ENCODE measurements at regions not wholly inside any gene's neighbourhood (a gene's known extent, or its start where the extent isn't known, plus 50 kb on each side); places are given as distances from the start of the nearest gene placed in this dataset.

DNA sequence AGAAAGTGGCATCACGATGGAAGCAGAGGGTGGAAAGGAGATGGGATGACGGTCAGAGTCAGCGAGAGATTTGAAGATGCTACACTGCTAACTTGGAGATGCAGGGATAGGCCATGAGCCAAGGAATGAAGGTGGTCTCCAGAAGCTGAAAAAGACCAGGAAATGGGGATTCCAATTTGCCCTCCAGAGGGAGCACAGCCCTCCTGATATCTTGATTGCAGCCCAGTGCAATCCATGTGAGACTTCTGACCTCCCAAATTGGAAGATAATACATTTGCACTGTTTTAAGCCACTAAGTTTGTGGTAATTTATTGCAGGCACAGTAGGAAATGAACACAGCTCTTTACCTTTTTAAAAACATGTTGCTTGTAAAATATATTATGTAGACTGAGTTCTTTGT is 549.5 kb downstream of the VRK1 start:
- H4K12ac ChIP-seq (ENCODE audit: low read depth, low read length): no peak overlapping the region
- no peak overlapping the region for H2AFZ ChIP-seq (ENCODE audit: insufficient read depth, low read length, poor library complexity)
- H3K14ac ChIP-seq (ENCODE audit: low read length): no peak overlapping the region
- no peak overlapping the region for H2BK5ac ChIP-seq (ENCODE audit: low read depth, low read length, poor library complexity)
- H4K91ac ChIP-seq (ENCODE audit: low read depth, low read length): no peak overlapping the region
- no CpG with 5 or more reads among the region's 3 CpGs for WGBS (ENCODE audit: extremely low coverage, insufficient coverage, insufficient read length)
- H3K4me2 ChIP-seq (ENCODE audit: low read length): no peak overlapping the region
- no peak for DNase-seq
- no peak overlapping the region for H2BK120ac ChIP-seq (ENCODE audit: insufficient read depth, low read length, poor library complexity)
- no peak overlapping the region for H4K8ac ChIP-seq (ENCODE audit: low read depth, low read length)
- H3K27ac ChIP-seq (ENCODE audit: low read depth, low read length): no peak overlapping the region
- H3K4me3 ChIP-seq (ENCODE audit: low read depth, low read length): no peak overlapping the region
- H3K79me1 ChIP-seq (ENCODE audit: low read length): no peaks in the 10 kb centered on the region
- no peaks in the 10 kb centered on the region for H3K79me2 ChIP-seq (ENCODE audit: control insufficient read depth, insufficient read depth, low read length, poor library complexity)
- H3K36me3 ChIP-seq (ENCODE audit: control insufficient read depth in 1 of 2, insufficient read depth in 2 of 2, low read length in 2 of 2): no peaks in the 10 kb centered on the region
- H3K9me3 ChIP-seq (ENCODE audit: insufficient read depth, low read depth, low read length): peaks cover 2% of the 10 kb centered on the region
- H3K23ac ChIP-seq (ENCODE audit: low read length): no peak overlapping the region
- H3K4ac ChIP-seq (ENCODE audit: low read depth, low read length): no peak overlapping the region
- no peak overlapping the region for H3K9ac ChIP-seq (ENCODE audit: low read length)
- H3K18ac ChIP-seq (ENCODE audit: low read length): no peak overlapping the region
- H2AK5ac ChIP-seq (ENCODE audit: low read length): no peak overlapping the region
- no peaks in the 10 kb centered on the region for H3K27me3 ChIP-seq (ENCODE audit: insufficient read depth, low read length)
- H3K4me1 ChIP-seq (ENCODE audit: control insufficient read depth in 1 of 2, insufficient read depth in 2 of 2, low read length in 2 of 2): no peaks in the 10 kb centered on the region
- H2BK12ac ChIP-seq (ENCODE audit: low read length): no peak overlapping the region

DNA sequence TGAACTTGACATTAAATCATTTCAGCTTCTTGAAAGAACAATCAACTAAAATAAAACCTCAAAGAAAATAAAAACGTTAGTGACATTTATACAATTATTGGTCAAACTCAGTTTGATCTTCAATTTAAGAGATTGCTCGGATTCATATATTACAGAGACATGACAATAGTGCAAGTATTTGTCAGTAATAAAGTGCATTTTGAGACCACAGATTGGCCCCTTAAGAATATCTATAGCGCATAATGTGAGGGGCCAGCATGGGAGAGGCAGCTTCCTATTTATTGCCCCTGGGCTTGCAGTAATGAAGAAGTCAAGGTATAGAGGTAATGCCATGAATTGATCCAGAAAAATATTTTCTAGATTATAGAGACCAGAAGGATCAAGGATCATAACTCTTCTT is 552.3 kb downstream of the VRK1 start:
- Histone ChIP-seq H3K14ac (ENCODE audit: low read length) (no peak overlapping the region), H4K91ac (ENCODE audit: low read depth, low read length) (no peak overlapping the region), H4K8ac (ENCODE audit: low read depth, low read length) (no peak overlapping the region), H3K23ac (ENCODE audit: low read length) (no peak overlapping the region), H3K4me1 (ENCODE audit: control insufficient read depth in 1 of 2, insufficient read depth in 2 of 2, low read length in 2 of 2) (no peaks in the 10 kb centered on the region), H3K79me2 (ENCODE audit: control insufficient read depth, insufficient read depth, low read length, poor library complexity) (no peaks in the 10 kb centered on the region), H2BK12ac (ENCODE audit: low read length) (no peak overlapping the region), H3K4ac (ENCODE audit: low read depth, low read length) (no peak overlapping the region), H3K79me1 (ENCODE audit: low read length) (no peaks in the 10 kb centered on the region), H3K4me2 (ENCODE audit: low read length) (no peak overlapping the region), H4K12ac (ENCODE audit: low read depth, low read length) (no peak overlapping the region), H3K9ac (ENCODE audit: low read length) (no peak overlapping the region), H3K36me3 (ENCODE audit: control insufficient read depth in 1 of 2, insufficient read depth in 2 of 2, low read length in 2 of 2) (no peaks in the 10 kb centered on the region), H2BK120ac (ENCODE audit: insufficient read depth, low read length, poor library complexity) (no peak overlapping the region), H2AFZ (ENCODE audit: insufficient read depth, low read length, poor library complexity) (no peak overlapping the region), H3K27me3 (ENCODE audit: insufficient read depth, low read length) (no peaks in the 10 kb centered on the region), H3K4me3 (ENCODE audit: low read depth, low read length) (no peak overlapping the region), H3K9me3 (ENCODE audit: insufficient read depth, low read depth, low read length) (peaks cover 2% of the 10 kb centered on the region), H3K27ac (ENCODE audit: low read depth, low read length) (no peak overlapping the region), H2BK5ac (ENCODE audit: low read depth, low read length, poor library complexity) (no peak overlapping the region), H2AK5ac (ENCODE audit: low read length) (no peak overlapping the region), H3K18ac (ENCODE audit: low read length) (no peak overlapping the region)
- no CpG with 5 or more reads among the region's 3 CpGs for WGBS (ENCODE audit: extremely low coverage, insufficient coverage, insufficient read length)
- no peak for DNase-seq

DNA sequence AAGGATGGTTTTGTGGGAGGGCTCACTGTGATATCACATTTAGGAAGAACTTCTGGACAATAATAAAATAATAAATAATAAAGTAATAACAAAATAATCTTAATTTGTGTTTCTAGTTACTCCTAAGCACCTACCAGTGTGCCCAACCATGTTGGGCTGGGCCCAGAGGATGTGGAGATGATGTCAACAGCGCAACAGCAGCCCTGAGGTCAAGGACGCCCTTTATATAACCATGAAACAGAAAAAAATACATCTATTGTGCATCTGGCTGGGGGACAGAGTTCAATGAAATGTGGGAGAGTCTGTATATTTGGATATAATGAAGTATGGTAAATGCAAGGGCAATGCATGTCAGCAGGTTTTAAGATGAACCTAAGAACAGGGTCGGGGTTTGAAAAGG is 552.8 kb downstream of the VRK1 start:
- Histone ChIP-seq H3K4me1 (ENCODE audit: control insufficient read depth in 1 of 2, insufficient read depth in 2 of 2, low read length in 2 of 2) (no peaks in the 10 kb centered on the region), H3K4me2 (ENCODE audit: low read length) (no peak overlapping the region), H4K91ac (ENCODE audit: low read depth, low read length) (no peak overlapping the region), H4K12ac (ENCODE audit: low read depth, low read length) (no peak overlapping the region), H3K14ac (ENCODE audit: low read length) (no peak overlapping the region), H3K27ac (ENCODE audit: low read depth, low read length) (no peak overlapping the region), H3K27me3 (ENCODE audit: insufficient read depth, low read length) (no peaks in the 10 kb centered on the region), H3K4ac (ENCODE audit: low read depth, low read length) (no peak overlapping the region), H2BK5ac (ENCODE audit: low read depth, low read length, poor library complexity) (no peak overlapping the region), H3K9ac (ENCODE audit: low read length) (no peak overlapping the region), H3K79me2 (ENCODE audit: control insufficient read depth, insufficient read depth, low read length, poor library complexity) (no peaks in the 10 kb centered on the region), H2AK5ac (ENCODE audit: low read length) (no peak overlapping the region), H3K36me3 (ENCODE audit: control insufficient read depth in 1 of 2, insufficient read depth in 2 of 2, low read length in 2 of 2) (no peaks in the 10 kb centered on the region), H3K79me1 (ENCODE audit: low read length) (no peaks in the 10 kb centered on the region), H4K8ac (ENCODE audit: low read depth, low read length) (no peak overlapping the region), H3K18ac (ENCODE audit: low read length) (no peak overlapping the region), H2BK12ac (ENCODE audit: low read length) (no peak overlapping the region), H2AFZ (ENCODE audit: insufficient read depth, low read length, poor library complexity) (no peak overlapping the region), H3K9me3 (ENCODE audit: insufficient read depth, low read depth, low read length) (peaks cover 2% of the 10 kb centered on the region), H3K4me3 (ENCODE audit: low read depth, low read length) (no peak overlapping the region), H2BK120ac (ENCODE audit: insufficient read depth, low read length, poor library complexity) (no peak overlapping the region), H3K23ac (ENCODE audit: low read length) (no peak overlapping the region)
- DNase-seq: no peak
- WGBS (ENCODE audit: extremely low coverage, insufficient coverage, insufficient read length): no CpG with 5 or more reads among the region's 3 CpGs

DNA sequence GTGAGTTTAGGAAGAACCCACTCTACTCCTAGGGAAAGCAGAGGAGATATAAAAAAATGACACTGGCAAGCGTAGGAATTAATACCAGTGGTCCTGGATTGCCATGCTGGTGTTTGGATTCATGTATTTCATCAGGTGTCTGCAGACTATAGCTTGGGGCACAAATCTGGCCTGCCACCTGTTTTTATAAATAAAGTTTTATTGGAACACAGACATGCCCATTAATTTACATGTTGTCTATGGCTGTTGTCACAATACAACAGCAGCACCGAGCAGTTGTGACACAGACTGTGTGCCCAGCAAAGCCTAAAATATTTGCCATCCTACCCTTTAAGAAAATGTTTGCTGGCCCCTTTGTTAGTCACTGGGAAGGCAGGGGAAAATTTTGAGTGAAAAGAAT is 553.2 kb downstream of the VRK1 start:
- no CpG with 5 or more reads among the region's 2 CpGs for WGBS (ENCODE audit: extremely low coverage, insufficient coverage, insufficient read length)
- Histone ChIP-seq H2AK5ac (ENCODE audit: low read length) (no peak overlapping the region), H3K4me3 (ENCODE audit: low read depth, low read length) (no peak overlapping the region), H2BK120ac (ENCODE audit: insufficient read depth, low read length, poor library complexity) (no peak overlapping the region), H3K79me1 (ENCODE audit: low read length) (no peaks in the 10 kb centered on the region), H3K9ac (ENCODE audit: low read length) (no peak overlapping the region), H4K91ac (ENCODE audit: low read depth, low read length) (no peak overlapping the region), H3K36me3 (ENCODE audit: control insufficient read depth in 1 of 2, insufficient read depth in 2 of 2, low read length in 2 of 2) (no peaks in the 10 kb centered on the region), H3K27me3 (ENCODE audit: insufficient read depth, low read length) (no peaks in the 10 kb centered on the region), H3K4me2 (ENCODE audit: low read length) (no peak overlapping the region), H4K12ac (ENCODE audit: low read depth, low read length) (no peak overlapping the region), H3K27ac (ENCODE audit: low read depth, low read length) (no peak overlapping the region), H2AFZ (ENCODE audit: insufficient read depth, low read length, poor library complexity) (no peak overlapping the region), H3K79me2 (ENCODE audit: control insufficient read depth, insufficient read depth, low read length, poor library complexity) (no peaks in the 10 kb centered on the region), H3K4me1 (ENCODE audit: control insufficient read depth in 1 of 2, insufficient read depth in 2 of 2, low read length in 2 of 2) (no peaks in the 10 kb centered on the region), H3K4ac (ENCODE audit: low read depth, low read length) (no peak overlapping the region), H3K18ac (ENCODE audit: low read length) (no peak overlapping the region), H2BK5ac (ENCODE audit: low read depth, low read length, poor library complexity) (no peak overlapping the region), H2BK12ac (ENCODE audit: low read length) (no peak overlapping the region), H4K8ac (ENCODE audit: low read depth, low read length) (no peak overlapping the region), H3K23ac (ENCODE audit: low read length) (no peak overlapping the region), H3K9me3 (ENCODE audit: insufficient read depth, low read depth, low read length) (peaks cover 2% of the 10 kb centered on the region), H3K14ac (ENCODE audit: low read length) (no peak overlapping the region)
- no peak for DNase-seq
